MM.1S (cell line): ENCODE measurements at regions not wholly inside any gene's neighbourhood (a gene's known extent, or its start where the extent isn't known, plus 50 kb on each side); places are given as distances from the start of the nearest gene placed in this dataset.
A peak's percentile ranks its signal among the peaks of the same experiment; 100 is the strongest.
"Not testable (repeated sequence)": the region's sequence is repeated elsewhere in the genome, so short reads cannot be mapped to it uniquely, and the experiment has no call there.

ENCODE experiments used
- DNase-seq: peaks from one replicate; pipeline ENCODE4 v3.0.0-alpha.2; 2015
- H2AFZ ChIP-seq: fragments of 300-600 bp; sonication (generic); 2 replicates; pipeline ENCODE4 v1.6.0; 2016; ENCODE audit warnings: antibody characterized with exemption, low read length
- H3F3A ChIP-seq: fragments of 300-600 bp; sonication (generic); 2 replicates; pipeline ENCODE4 v1.6.1; 2016; ENCODE audit warnings: mild to moderate bottlenecking, antibody characterized with exemption, low read length, moderate library complexity, mixed read lengths; ENCODE audit not compliant: insufficient read depth
- H3K27ac ChIP-seq: fragments of 300-600 bp; sonication (generic); 2 replicates; pipeline ENCODE4 v1.5.1; 2016; ENCODE audit warnings: mild to moderate bottlenecking, low read length
- H3K27me3 ChIP-seq: fragments of 300-600 bp; sonication (generic); replicated peaks from 2 replicates; pipeline ENCODE4 v1.6.0; 2016; ENCODE audit warnings: low read length; ENCODE audit not compliant: insufficient read depth
- H3K36me3 ChIP-seq: fragments of 300-600 bp; sonication (generic); replicated peaks from 2 replicates; pipeline ENCODE4 v1.6.1; 2016; ENCODE audit warnings: mild to moderate bottlenecking, low read length, mixed read lengths; ENCODE audit not compliant: insufficient read depth
- H3K4me1 ChIP-seq: fragments of 300-600 bp; sonication (generic); 2 replicates; pipeline ENCODE4 v1.6.1; 2016; ENCODE audit warnings: low read length, mixed read lengths
- H3K4me2 ChIP-seq: fragments of 300-600 bp; sonication (generic); 2 replicates; pipeline ENCODE4 v1.6.0; 2016; ENCODE audit warnings: low read depth, low read length
- H3K4me3 ChIP-seq: fragments of 300-600 bp; sonication (generic); 2 replicates; pipeline ENCODE4 v1.5.1; 2016; ENCODE audit warnings: low read length, mixed read lengths
- H3K79me2 ChIP-seq: fragments of 300-600 bp; sonication (generic); 2 replicates; pipeline ENCODE4 v1.6.1; 2016; ENCODE audit warnings: mixed run types, low read length, mixed read lengths
- H3K9ac ChIP-seq: fragments of 300-600 bp; sonication (generic); 2 replicates; pipeline ENCODE4 v1.6.1; 2016; ENCODE audit warnings: low read length, mixed read lengths
- H3K9me2 ChIP-seq: fragments of 300-600 bp; sonication (generic); replicated peaks from 2 replicates; pipeline ENCODE4 v1.6.1; 2016; ENCODE audit warnings: mild to moderate bottlenecking, low read length, mixed read lengths; ENCODE audit not compliant: insufficient read depth
- H3K9me3 ChIP-seq: fragments of 300-600 bp; sonication (generic); replicated peaks from 2 replicates; pipeline ENCODE4 v1.6.1; 2016; ENCODE audit warnings: mild to moderate bottlenecking, low read length, mixed read lengths; ENCODE audit not compliant: insufficient read depth
- H4K20me1 ChIP-seq: fragments of 300-600 bp; sonication (generic); 2 replicates; pipeline ENCODE4 v1.6.1; 2016; ENCODE audit warnings: mild to moderate bottlenecking, low read length, moderate library complexity, mixed read lengths; ENCODE audit not compliant: insufficient read depth
- EZH2 ChIP-seq: fragments of 300-600 bp; sonication (generic); optimal IDR thresholded peaks from 2 replicates; pipeline ENCODE3; 2017; ENCODE audit warnings: low read depth, mild to moderate bottlenecking, antibody characterized with exemption, low read length, mixed read lengths
- EZH2phosphoT487 ChIP-seq: fragments of 300-600 bp; sonication (generic); IDR thresholded peaks from 2 replicates; pipeline ENCODE4 v1.6.1; 2018; ENCODE audit warnings: antibody characterized with exemption, low read length
- TF ChIP-seq, protein P1 (sequence below): fragments of 300-600 bp; sonication (generic); IDR thresholded peaks from 2 replicates; pipeline ENCODE4 v1.5.1; 2016; ENCODE audit warnings: antibody characterized with exemption, low read length, mixed read lengths

DNA sequence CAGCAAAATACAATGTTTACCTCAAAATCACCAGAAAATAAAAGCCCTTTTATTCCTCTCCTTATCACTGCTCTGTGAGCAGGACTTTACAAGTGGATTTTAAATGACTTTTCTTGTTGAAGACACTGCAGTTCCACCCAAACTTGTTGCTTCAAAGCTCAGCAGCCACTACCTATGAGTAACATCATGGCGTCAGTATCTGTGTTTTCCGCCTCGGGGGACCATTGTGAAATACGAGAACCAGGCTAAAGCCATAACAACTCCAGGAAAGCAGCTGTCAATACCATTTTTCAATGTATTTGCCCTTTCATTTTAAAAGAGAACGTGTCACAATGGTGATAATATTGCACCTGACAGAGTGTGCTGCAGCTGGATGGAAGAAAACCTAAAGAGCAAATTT lies 284.0 kb upstream of the RNF32 start:
- H3K4me3 ChIP-seq: no peak overlapping the region
- no peak overlapping the region for H2AFZ ChIP-seq
- no peak for DNase-seq
- no peaks in the 10 kb centered on the region for H3K4me1 ChIP-seq
- no peak overlapping the region for H3K9ac ChIP-seq
- no peak overlapping the region for H3K27ac ChIP-seq
- H3K27me3 ChIP-seq: no peaks in the 10 kb centered on the region; the same call in 1 of the 2 replicates
- no peak overlapping the region for H3K4me2 ChIP-seq
- H3K79me2 ChIP-seq: no peaks in the 10 kb centered on the region
- no peaks in the 10 kb centered on the region for H4K20me1 ChIP-seq
- no peaks in the 10 kb centered on the region for H3K36me3 ChIP-seq
- no peaks in the 10 kb centered on the region for H3F3A ChIP-seq
- H3K9me2 ChIP-seq: no peaks in the 10 kb centered on the region
- H3K9me3 ChIP-seq: no peaks in the 10 kb centered on the region
- TF ChIP-seq EZH2phosphoT487: no peak
- TF ChIP-seq, protein P1, sequence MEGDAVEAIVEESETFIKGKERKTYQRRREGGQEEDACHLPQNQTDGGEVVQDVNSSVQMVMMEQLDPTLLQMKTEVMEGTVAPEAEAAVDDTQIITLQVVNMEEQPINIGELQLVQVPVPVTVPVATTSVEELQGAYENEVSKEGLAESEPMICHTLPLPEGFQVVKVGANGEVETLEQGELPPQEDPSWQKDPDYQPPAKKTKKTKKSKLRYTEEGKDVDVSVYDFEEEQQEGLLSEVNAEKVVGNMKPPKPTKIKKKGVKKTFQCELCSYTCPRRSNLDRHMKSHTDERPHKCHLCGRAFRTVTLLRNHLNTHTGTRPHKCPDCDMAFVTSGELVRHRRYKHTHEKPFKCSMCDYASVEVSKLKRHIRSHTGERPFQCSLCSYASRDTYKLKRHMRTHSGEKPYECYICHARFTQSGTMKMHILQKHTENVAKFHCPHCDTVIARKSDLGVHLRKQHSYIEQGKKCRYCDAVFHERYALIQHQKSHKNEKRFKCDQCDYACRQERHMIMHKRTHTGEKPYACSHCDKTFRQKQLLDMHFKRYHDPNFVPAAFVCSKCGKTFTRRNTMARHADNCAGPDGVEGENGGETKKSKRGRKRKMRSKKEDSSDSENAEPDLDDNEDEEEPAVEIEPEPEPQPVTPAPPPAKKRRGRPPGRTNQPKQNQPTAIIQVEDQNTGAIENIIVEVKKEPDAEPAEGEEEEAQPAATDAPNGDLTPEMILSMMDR: no peak
- no peak for TF ChIP-seq EZH2

GRCh38 chr7:156353352-156353751 lies 287.2 kb upstream of the RNF32 start:
- Histone ChIP-seq H3K9me3 (no peaks in the 10 kb centered on the region), H2AFZ (no peak overlapping the region), H3K79me2 (no peaks in the 10 kb centered on the region), H4K20me1 (no peaks in the 10 kb centered on the region), H3K4me1 (no peaks in the 10 kb centered on the region), H3K9ac (no peak overlapping the region), H3K4me2 (no peak overlapping the region), H3K27me3 (peaks cover 5% of the 10 kb centered on the region; the same call in 1 of the 2 replicates), H3F3A (no peaks in the 10 kb centered on the region), H3K9me2 (no peaks in the 10 kb centered on the region), H3K36me3 (no peaks in the 10 kb centered on the region), H3K4me3 (no peak overlapping the region), H3K27ac (no peak overlapping the region)
- no peak for DNase-seq
- TF ChIP-seq EZH2 (no peak), EZH2phosphoT487 (no peak)
- TF ChIP-seq, protein P1: no peak

DNA sequence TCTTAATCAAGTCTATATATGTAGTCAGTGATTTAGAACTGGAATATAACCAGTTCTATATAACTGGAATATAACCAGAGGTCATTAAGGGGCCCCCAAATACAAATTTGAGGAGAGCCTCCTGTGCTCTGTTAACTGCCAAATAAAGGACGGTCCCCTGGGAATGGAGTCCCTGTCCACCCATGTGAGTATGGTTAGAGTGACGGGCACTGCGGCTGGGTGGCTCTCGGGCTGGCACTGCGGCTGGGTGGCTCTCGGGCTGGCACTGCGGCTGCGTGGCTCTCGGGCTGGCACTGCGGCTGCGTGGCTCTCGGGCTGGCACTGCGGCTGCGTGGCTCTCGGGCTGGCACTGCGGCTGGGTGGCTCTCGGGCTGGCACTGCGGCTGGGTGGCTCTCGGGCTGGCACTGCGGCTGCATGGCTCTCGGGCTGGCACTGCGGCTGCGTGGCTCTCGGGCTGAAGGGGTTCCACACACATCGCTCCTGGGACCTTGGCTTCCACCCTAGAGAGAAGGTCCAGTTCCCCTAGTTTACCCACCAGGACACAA lies 292.8 kb upstream of the RNF32 start:
- not testable (repeated sequence) for H3F3A ChIP-seq, DNase-seq, H3K79me2 ChIP-seq, H3K9me2 ChIP-seq, H3K36me3 ChIP-seq, H3K9me3 ChIP-seq, H3K27ac ChIP-seq, H3K9ac ChIP-seq, H3K4me1 ChIP-seq, H4K20me1 ChIP-seq
- peak overlapping the region; percentile 42 for H3K4me3 ChIP-seq
- H3K4me2 ChIP-seq: peak overlapping the region; percentile 60; the same call in 1 of the 2 replicates
- peak overlapping the region; percentile 55 for H2AFZ ChIP-seq
- peaks cover 11% of the 10 kb centered on the region for H3K27me3 ChIP-seq

DNA sequence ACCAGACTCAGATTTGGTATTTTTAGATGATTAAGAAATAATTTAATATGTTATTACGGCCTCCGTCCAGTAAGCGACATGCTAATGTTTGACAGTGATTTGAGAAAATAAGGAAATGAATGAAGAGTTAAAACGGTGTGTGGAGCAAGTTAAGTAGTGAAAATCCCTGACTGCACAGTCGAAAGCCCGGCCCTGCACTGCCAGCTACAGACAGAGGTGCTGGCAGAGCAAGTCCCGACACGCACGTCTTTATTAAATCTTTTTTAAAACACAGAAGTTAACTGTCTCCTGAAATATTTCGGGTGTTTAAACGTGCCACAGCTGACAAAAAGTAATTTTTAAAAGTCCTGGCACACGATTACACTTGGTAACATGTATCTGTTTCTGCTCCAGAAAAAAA lies 293.4 kb upstream of the RNF32 start:
- peak overlapping the region; percentile 60; the same call in 1 of the 2 replicates for H3K4me2 ChIP-seq
- no peak overlapping the region for H3K27ac ChIP-seq
- no peaks in the 10 kb centered on the region for H4K20me1 ChIP-seq
- H3K4me1 ChIP-seq: no peaks in the 10 kb centered on the region
- H3K9me2 ChIP-seq: no peaks in the 10 kb centered on the region
- no peaks in the 10 kb centered on the region for H3K9me3 ChIP-seq
- H3K36me3 ChIP-seq: no peaks in the 10 kb centered on the region
- peaks cover 17% of the 10 kb centered on the region for H3K27me3 ChIP-seq
- no peaks in the 10 kb centered on the region for H3K79me2 ChIP-seq
- peak overlapping the region; percentile 42; the same call in 1 of the 2 replicates for H3K4me3 ChIP-seq
- no peak overlapping the region for H3K9ac ChIP-seq
- TF ChIP-seq EZH2 (no peak), EZH2phosphoT487 (no peak)
- TF ChIP-seq, protein P1: no peak
- DNase-seq: peak; percentile 42
- H3F3A ChIP-seq: no peaks in the 10 kb centered on the region
- 0 out of 2 replicates have a peak overlapping the region, but pooled peaks have one; percentile 41 for H2AFZ ChIP-seq
